IMR-90 (cell line): ENCODE measurements at regions not wholly inside any gene's neighbourhood (a gene's known extent, or its start where the extent isn't known, plus 50 kb on each side); places are given as distances from the start of the nearest gene placed in this dataset.

Source experiments
- ATAC-seq: fragments of 200-7000 bp; cut with Tn5 transposase; 2 replicates; pipeline ENCODE4 v1.9.1; 2020; ENCODE audit warnings: low read depth, mild to moderate bottlenecking, moderate library complexity
- BruUV-seq: library from RNA; stranded (reverse); fragments of 400-500 nt; replicated peaks from 2 replicates; lab custom pipeline; 2021; lab: Mats Ljungman, UMichigan
- CTCF ChIA-PET: fragments of 300-600 bp; formaldehyde crosslinking; extraction: SDS; loops from one replicate; lab custom pipeline; 2021; ENCODE audit warnings: antibody characterized with exemption; lab: Yijun Ruan, JAX
- POLR2A ChIA-PET: fragments of 300-600 bp; sonication (Branson Sonifier 250); formaldehyde crosslinking; loops from one replicate; lab custom pipeline; 2022; ENCODE audit warnings: antibody characterized with exemption; ENCODE audit not compliant: unreplicated experiment; lab: Charles Lee
- DNase-seq: peaks from one replicate; pipeline ENCODE4 v3.0.0; 2013
- H2AFZ ChIP-seq: replicated peaks from 2 replicates; pipeline ENCODE3; 2013; ENCODE audit warnings: low read length, mild to moderate bottlenecking; ENCODE audit not compliant: poor library complexity
- H2AK5ac ChIP-seq: 2 replicates; pipeline ENCODE4 v1.6.1; 2013; ENCODE audit warnings: low read depth, low read length, inconsistent platforms
- H2AK9ac ChIP-seq: replicated peaks from 2 replicates; pipeline ENCODE3; 2013; ENCODE audit warnings: mild to moderate bottlenecking, low read depth, low read length, moderate library complexity; ENCODE audit not compliant: poor library complexity
- H2BK120ac ChIP-seq: 2 replicates; pipeline ENCODE4 v1.6.1; 2013; ENCODE audit warnings: low read depth, low read length, inconsistent platforms
- H2BK15ac ChIP-seq: 3 replicates; pipeline ENCODE4 v1.6.1; 2013; ENCODE audit warnings: low read depth, low read length, inconsistent platforms
- H2BK20ac ChIP-seq: 2 replicates; pipeline ENCODE4 v1.6.1; 2013; ENCODE audit warnings: low read depth, mild to moderate bottlenecking, inconsistent platforms, low read length, moderate library complexity
- H2BK5ac ChIP-seq: 2 replicates; pipeline ENCODE4 v1.6.1; 2013; ENCODE audit warnings: mild to moderate bottlenecking, low read depth, low read length, inconsistent platforms; ENCODE audit not compliant: poor library complexity, severe bottlenecking
- H3K14ac ChIP-seq: replicated peaks from 2 replicates; pipeline ENCODE4 v1.6.1; 2013; ENCODE audit warnings: low read depth, low read length, inconsistent platforms
- H3K18ac ChIP-seq: 2 replicates; pipeline ENCODE4 v1.6.1; 2013; ENCODE audit warnings: low read depth, low read length, control low read depth
- H3K23ac ChIP-seq: 2 replicates; pipeline ENCODE4 v1.6.1; 2013; ENCODE audit warnings: low read depth, low read length, inconsistent platforms
- H3K27ac ChIP-seq: 2 replicates; pipeline ENCODE4 v1.5.1; 2013; ENCODE audit warnings: mild to moderate bottlenecking, control low read depth, low read length; ENCODE audit not compliant: insufficient read depth
- H3K27me3 ChIP-seq: 2 replicates; pipeline ENCODE4 v1.6.1; 2013; ENCODE audit warnings: low read length; ENCODE audit not compliant: control insufficient read depth, insufficient read depth
- H3K36me3 ChIP-seq: 2 replicates; pipeline ENCODE4 v1.6.1; 2013; ENCODE audit warnings: low read length, mixed read lengths; ENCODE audit not compliant: control insufficient read depth, insufficient read depth
- H3K4ac ChIP-seq: 2 replicates; pipeline ENCODE4 v1.6.1; 2013; ENCODE audit warnings: low read depth, low read length, inconsistent platforms
- H3K4me1 ChIP-seq: 2 replicates; pipeline ENCODE4 v1.6.1; 2013; ENCODE audit warnings: low read length, mixed read lengths; ENCODE audit not compliant: control insufficient read depth, insufficient read depth
- H3K4me2 ChIP-seq: 2 replicates; pipeline ENCODE4 v1.6.1; 2013; ENCODE audit warnings: low read depth, mild to moderate bottlenecking, control low read depth, low read length, moderate library complexity
- H3K4me3 ChIP-seq: 2 replicates; pipeline ENCODE4 v1.5.1; 2013; ENCODE audit warnings: low read depth, mild to moderate bottlenecking, control low read depth, low read length, moderate library complexity; ENCODE audit not compliant: insufficient read depth
- H3K56ac ChIP-seq: 2 replicates; pipeline ENCODE4 v1.6.1; 2013; ENCODE audit warnings: low read length, inconsistent platforms; ENCODE audit not compliant: insufficient read depth; ENCODE audit errors: extremely low read depth
- H3K79me1 ChIP-seq, 2 experiments: 2 replicates each; pipeline ENCODE4 v1.6.1; 2013; ENCODE audit warnings: low read length in 2 of 2, inconsistent platforms in 1 of 2, low read depth in 1 of 2
- H3K9ac ChIP-seq: 2 replicates; pipeline ENCODE4 v1.6.1; 2013; ENCODE audit warnings: low read depth, low read length, control low read depth
- H3K9me1 ChIP-seq: 2 replicates; pipeline ENCODE4 v1.6.1; 2013; ENCODE audit warnings: low read length, inconsistent platforms; ENCODE audit not compliant: insufficient read depth
- H3K9me3 ChIP-seq: 2 replicates; pipeline ENCODE4 v1.6.1; 2013; ENCODE audit warnings: low read length; ENCODE audit not compliant: control insufficient read depth, insufficient read depth
- H4K20me1 ChIP-seq: 2 replicates; pipeline ENCODE4 v1.6.1; 2013; ENCODE audit warnings: low read length, inconsistent platforms; ENCODE audit not compliant: insufficient read depth
- H4K5ac ChIP-seq: 2 replicates; pipeline ENCODE4 v1.6.1; 2013; ENCODE audit warnings: mild to moderate bottlenecking, low read depth, low read length, control low read depth
- H4K8ac ChIP-seq, 2 experiments: 2 replicates each; pipeline ENCODE4 v1.6.1; 2013; ENCODE audit warnings: low read depth in 2 of 2, low read length in 2 of 2, control low read depth in 1 of 2, inconsistent platforms in 1 of 2
- H4K91ac ChIP-seq: 2 replicates; pipeline ENCODE4 v1.6.1; 2013; ENCODE audit warnings: low read depth, low read length, inconsistent platforms; ENCODE audit not compliant: insufficient read depth
- BHLHE40 ChIP-seq: fragments of 150-350 bp; IDR thresholded peaks from 2 replicates; pipeline ENCODE4 v1.6.1; 2016; ENCODE audit warnings: mild to moderate bottlenecking, low read depth, low read length
- CEBPB ChIP-seq: IDR thresholded peaks from 2 replicates; pipeline ENCODE4 v1.6.1; 2012; ENCODE audit warnings: low read depth, low read length, improper control_type of control experiment
- CHD1 ChIP-seq: IDR thresholded peaks from 2 replicates; pipeline ENCODE4 v1.6.1; 2012; ENCODE audit warnings: low read depth, low read length, improper control_type of control experiment
- MAZ ChIP-seq: IDR thresholded peaks from 2 replicates; pipeline ENCODE4 v1.6.1; 2012; ENCODE audit warnings: low read depth, mild to moderate bottlenecking, low read length, improper control_type of control experiment, moderate library complexity, borderline replicate concordance
- MXI1 ChIP-seq: IDR thresholded peaks from 2 replicates; pipeline ENCODE4 v1.6.1; 2012; ENCODE audit warnings: low read depth, mild to moderate bottlenecking, low read length, moderate library complexity, borderline replicate concordance
- NFE2L2 ChIP-seq: fragments of 150-350 bp; IDR thresholded peaks from 2 replicates; pipeline ENCODE4 v1.6.1; 2016; ENCODE audit warnings: low read depth, mild to moderate bottlenecking, low read length
- POLR2A ChIP-seq: IDR thresholded peaks from 2 replicates; pipeline ENCODE4 v1.6.1; 2012; ENCODE audit warnings: mild to moderate bottlenecking, low read depth, low read length
- RAD21 ChIP-seq: IDR thresholded peaks from 2 replicates; pipeline ENCODE4 v1.6.1; 2012; ENCODE audit warnings: low read length, improper control_type of control experiment
- RFX5 ChIP-seq: IDR thresholded peaks from 2 replicates; pipeline ENCODE4 v1.8.0; 2012; ENCODE audit warnings: low read depth, mild to moderate bottlenecking, low read length, moderate library complexity
- WGBS, 2 experiments: methylation state at CpG; one replicate each; pipeline versions ENCODE4 v1.1.5 to v1.1.7; 2013; ENCODE audit warnings: missing lambda C conversion rate in 2 of 2; ENCODE audit not compliant: insufficient read length in 1 of 2; ENCODE audit errors: extremely low coverage in 2 of 2; 5-methylcytosine and 5-hydroxymethylcytosine counted together
- dilution Hi-C: fragments of 300-500 bp; cut with HindIII; formaldehyde crosslinking; loops from one replicate; pipeline ENCODE4 v1.14.3; 2018; ENCODE audit warnings: low sequenced_read_pairs; ENCODE audit not compliant: unreplicated experiment
- in situ Hi-C: fragments of 300-500 bp; cut with MboI; formaldehyde crosslinking; loops from 3 replicates; pipeline ENCODE4 v1.14.3; 2019; ENCODE audit warnings: low sequenced_read_pairs, inconsistent platforms, mixed read lengths
- intact Hi-C: fragments of 100-400 bp; cut with micrococcal nuclease; formaldehyde crosslinking; loops from 2 replicates; pipeline ENCODE4 v1.10.0; 2022
- TF ChIP-seq, protein P1 (sequence below): fragments of 150-350 bp; IDR thresholded peaks from 2 replicates; pipeline ENCODE4 v1.6.1; 2017; ENCODE audit warnings: mild to moderate bottlenecking, antibody characterized with exemption, low read length, low read depth
- TF ChIP-seq, protein P2 (sequence below): fragments of 150-350 bp; IDR thresholded peaks from 2 replicates; pipeline ENCODE4 v1.6.1; 2016; ENCODE audit warnings: low read depth, mild to moderate bottlenecking, low read length, moderate library complexity, borderline replicate concordance

DNA sequence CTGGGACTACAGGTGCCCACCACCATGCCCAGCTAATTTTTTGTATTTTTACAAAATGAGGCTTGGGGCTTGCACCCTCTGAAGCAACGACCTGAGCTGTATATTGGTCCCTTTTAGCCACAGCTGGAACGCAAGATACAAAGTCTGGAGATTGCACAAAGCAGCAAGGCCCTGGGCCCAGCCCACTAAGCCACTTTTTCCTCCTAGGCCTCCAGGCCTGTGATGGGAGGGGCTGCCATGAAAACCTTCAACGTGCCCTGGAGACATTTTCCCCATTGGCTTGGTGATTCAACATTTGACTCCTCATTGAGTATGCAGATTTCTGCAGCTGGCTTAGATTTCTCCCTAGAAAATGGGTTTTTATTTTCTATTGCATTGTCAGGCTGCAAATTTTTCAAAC, 69.2 kb downstream of the CYB561 start:
- peaks cover 10 to 16% of the 10 kb centered on the region in 2 experiments; a peak in 3 of 4 replicates for H3K79me1 ChIP-seq
- POLR2A ChIA-PET, result interaction anchor here (0.8 kb wide), 1 partner anchor 179 kb away, joined by 19 read pairs; no protein-coding TSS in a partner anchor
- no peak overlapping the region for H2AFZ ChIP-seq
- H3K27ac ChIP-seq, result no peak overlapping the region
- H3K27me3 ChIP-seq, result no peaks in the 10 kb centered on the region
- no peaks in the 10 kb centered on the region; the same call in 1 of the 2 replicates for H4K20me1 ChIP-seq
- peaks cover 2% of the 10 kb centered on the region; the same call in 1 of the 2 replicates for H3K9me3 ChIP-seq
- H3K4me2 ChIP-seq, result no peak overlapping the region
- no peak overlapping the region for H2BK120ac ChIP-seq
- peaks cover 10% of the 10 kb centered on the region for H3K36me3 ChIP-seq
- H3K18ac ChIP-seq, result no peak overlapping the region
- BruUV-seq, result no TSS peak
- no peak overlapping the region for H3K14ac ChIP-seq
- H2BK5ac ChIP-seq, result no peak overlapping the region
- no peak overlapping the region for H3K4ac ChIP-seq
- no peak overlapping the region for H2BK15ac ChIP-seq
- H3K56ac ChIP-seq, result no peak overlapping the region
- H3K9me1 ChIP-seq, result no peaks in the 10 kb centered on the region; the same call in 1 of the 2 replicates
- H3K4me3 ChIP-seq, result no peak overlapping the region
- no CpG with 5 or more reads among the region's 3 CpGs for WGBS, 2 experiments
- intact Hi-C loops (no loop called here), dilution Hi-C loops (no loop called here), in situ Hi-C loops (no loop called here)
- DNase-seq (no peak), ATAC-seq (no peak)
- no peak overlapping the region for H4K8ac ChIP-seq
- H2AK9ac ChIP-seq, result no peak overlapping the region
- H3K4me1 ChIP-seq, result peaks cover 2% of the 10 kb centered on the region; the same call in 1 of the 2 replicates
- no peak overlapping the region for H2BK20ac ChIP-seq
- H3K9ac ChIP-seq, result no peak overlapping the region
- H4K91ac ChIP-seq, result no peak overlapping the region
- H2AK5ac ChIP-seq, result no peak overlapping the region
- CTCF ChIA-PET, result no interaction called here
- H3K23ac ChIP-seq, result no peak overlapping the region
- H4K5ac ChIP-seq, result no peak overlapping the region
- TF ChIP-seq RAD21, result no peak
- no peak for TF ChIP-seq BHLHE40
- TF ChIP-seq, protein P1, sequence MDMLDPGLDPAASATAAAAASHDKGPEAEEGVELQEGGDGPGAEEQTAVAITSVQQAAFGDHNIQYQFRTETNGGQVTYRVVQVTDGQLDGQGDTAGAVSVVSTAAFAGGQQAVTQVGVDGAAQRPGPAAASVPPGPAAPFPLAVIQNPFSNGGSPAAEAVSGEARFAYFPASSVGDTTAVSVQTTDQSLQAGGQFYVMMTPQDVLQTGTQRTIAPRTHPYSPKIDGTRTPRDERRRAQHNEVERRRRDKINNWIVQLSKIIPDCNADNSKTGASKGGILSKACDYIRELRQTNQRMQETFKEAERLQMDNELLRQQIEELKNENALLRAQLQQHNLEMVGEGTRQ, result no peak
- no peak for TF ChIP-seq CHD1
- TF ChIP-seq MAZ, result no peak
- TF ChIP-seq CEBPB, result no peak
- TF ChIP-seq NFE2L2, result no peak
- TF ChIP-seq RFX5, result no peak
- TF ChIP-seq, protein P2, sequence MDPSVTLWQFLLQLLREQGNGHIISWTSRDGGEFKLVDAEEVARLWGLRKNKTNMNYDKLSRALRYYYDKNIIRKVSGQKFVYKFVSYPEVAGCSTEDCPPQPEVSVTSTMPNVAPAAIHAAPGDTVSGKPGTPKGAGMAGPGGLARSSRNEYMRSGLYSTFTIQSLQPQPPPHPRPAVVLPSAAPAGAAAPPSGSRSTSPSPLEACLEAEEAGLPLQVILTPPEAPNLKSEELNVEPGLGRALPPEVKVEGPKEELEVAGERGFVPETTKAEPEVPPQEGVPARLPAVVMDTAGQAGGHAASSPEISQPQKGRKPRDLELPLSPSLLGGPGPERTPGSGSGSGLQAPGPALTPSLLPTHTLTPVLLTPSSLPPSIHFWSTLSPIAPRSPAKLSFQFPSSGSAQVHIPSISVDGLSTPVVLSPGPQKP, result no peak
- TF ChIP-seq MXI1, result no peak
- TF ChIP-seq POLR2A, result no peak
